OCI-LY7 (cell line): ENCODE measurements at regions not wholly inside any gene's neighbourhood (a gene's known extent, or its start where the extent isn't known, plus 50 kb on each side); places are given as distances from the start of the nearest gene placed in this dataset.

Experiments used
- CTCF ChIP-seq: fragments of 200-600 bp; sonication (generic); conservative IDR thresholded peaks from 2 replicates; pipeline ENCODE4 v1.5.1; 2014; ENCODE audit warnings: mild to moderate bottlenecking, antibody characterized with exemption, low read length, moderate library complexity, mixed read lengths
- EZH2phosphoT487 ChIP-seq: fragments of 200-600 bp; sonication (generic); IDR thresholded peaks from 2 replicates; pipeline ENCODE4 v1.6.1; 2018; ENCODE audit warnings: low read depth, borderline replicate concordance, mild to moderate bottlenecking, mixed run types, antibody characterized with exemption, low read length, moderate library complexity, mixed read lengths

GRCh38 chr2:18648161-18648560 lies 58.8 kb upstream of the NT5C1B start:
- TF ChIP-seq CTCF (no peak), EZH2phosphoT487 (no peak)
